ENCODE measurements at regions not wholly inside any gene's neighbourhood (a gene's known extent, or its start where the extent isn't known, plus 50 kb on each side); places are given as distances from the start of the nearest gene placed in this dataset.

DNA sequence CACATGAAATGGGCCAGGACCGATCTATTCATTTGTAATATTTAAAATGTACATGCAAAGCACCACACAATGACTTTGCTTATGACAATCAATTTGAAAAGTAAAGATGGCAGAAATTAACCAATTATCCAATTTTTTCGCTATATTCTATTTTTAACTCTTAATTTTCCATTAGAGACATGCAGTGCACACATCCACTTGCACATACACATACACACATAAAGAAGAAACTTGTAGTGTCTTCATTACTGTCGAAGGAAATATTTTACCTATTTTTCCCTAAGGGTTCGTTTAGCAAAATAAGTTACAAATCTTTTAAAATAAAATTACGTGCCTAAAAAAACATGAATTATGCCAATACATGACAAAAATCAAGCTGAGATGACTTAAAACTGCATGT, 194.3 kb upstream of the MDFIC2 start (continued):
- TF ChIP-seq, protein P1, sequence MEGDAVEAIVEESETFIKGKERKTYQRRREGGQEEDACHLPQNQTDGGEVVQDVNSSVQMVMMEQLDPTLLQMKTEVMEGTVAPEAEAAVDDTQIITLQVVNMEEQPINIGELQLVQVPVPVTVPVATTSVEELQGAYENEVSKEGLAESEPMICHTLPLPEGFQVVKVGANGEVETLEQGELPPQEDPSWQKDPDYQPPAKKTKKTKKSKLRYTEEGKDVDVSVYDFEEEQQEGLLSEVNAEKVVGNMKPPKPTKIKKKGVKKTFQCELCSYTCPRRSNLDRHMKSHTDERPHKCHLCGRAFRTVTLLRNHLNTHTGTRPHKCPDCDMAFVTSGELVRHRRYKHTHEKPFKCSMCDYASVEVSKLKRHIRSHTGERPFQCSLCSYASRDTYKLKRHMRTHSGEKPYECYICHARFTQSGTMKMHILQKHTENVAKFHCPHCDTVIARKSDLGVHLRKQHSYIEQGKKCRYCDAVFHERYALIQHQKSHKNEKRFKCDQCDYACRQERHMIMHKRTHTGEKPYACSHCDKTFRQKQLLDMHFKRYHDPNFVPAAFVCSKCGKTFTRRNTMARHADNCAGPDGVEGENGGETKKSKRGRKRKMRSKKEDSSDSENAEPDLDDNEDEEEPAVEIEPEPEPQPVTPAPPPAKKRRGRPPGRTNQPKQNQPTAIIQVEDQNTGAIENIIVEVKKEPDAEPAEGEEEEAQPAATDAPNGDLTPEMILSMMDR (IDR thresholded peaks at IDR 0.05): no peak
- TF ChIP-seq EZH2phosphoT487 (IDR thresholded peaks at IDR 0.05; ENCODE audit: borderline replicate concordance, low read depth) (no peak), TAF1 (IDR thresholded peaks at IDR 0.05; ENCODE audit: borderline replicate concordance, low read depth, low read length) (no peak), GABPA (IDR thresholded peaks at IDR 0.05; ENCODE audit: low read depth) (no peak)

DNA sequence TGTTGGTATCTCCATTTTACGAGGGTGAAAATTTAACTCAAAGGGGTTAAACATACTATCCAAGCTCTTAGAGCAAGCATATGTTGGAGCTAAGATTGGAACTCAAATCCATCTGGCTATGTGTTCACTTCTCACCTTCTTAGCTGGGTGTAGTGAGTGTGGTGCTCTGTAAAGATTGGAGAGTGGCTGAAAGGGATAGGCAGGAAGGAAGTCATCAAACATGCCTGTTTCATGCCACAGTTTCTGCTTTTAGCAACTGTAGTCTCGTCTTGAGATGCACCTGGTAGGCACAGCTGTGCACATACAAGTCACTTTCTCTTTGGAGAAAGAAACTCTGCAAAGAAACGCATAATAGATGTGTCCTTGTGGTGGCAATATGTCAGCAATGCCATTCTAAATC, 189.1 kb upstream of the MDFIC2 start:
- H3K4me2 ChIP-seq: no peak overlapping the region
- no peak overlapping the region for H3K4me3 ChIP-seq (ENCODE audit: low read depth in 2 of 2, low read length in 1 of 2)
- H3K9me3 ChIP-seq: no peaks in the 10 kb centered on the region
- TF ChIP-seq SMC3 (IDR thresholded peaks at IDR 0.05; ENCODE audit: low read depth, low read length): no peak
- no peak for TF ChIP-seq MXI1 (IDR thresholded peaks at IDR 0.05; ENCODE audit: low read depth, low read length)
- no peak for TF ChIP-seq NRF1 (IDR thresholded peaks at IDR 0.05; ENCODE audit: low read depth, low read length)
- 14% methylated on average over 3 of the region's 3 CpGs for WGBS (ENCODE audit: low lambda C conversion rate)
- no peak for DNase-seq
- ChIA-PET POLR2A (no interaction called here), CTCF (no interaction called here)
- H3K36me3 ChIP-seq (replicated peaks in 1 of 2; ENCODE audit: control insufficient read depth in 1 of 2, insufficient read depth in 2 of 2, low read length in 1 of 2): no peaks in the 10 kb centered on the region
- H2AFZ ChIP-seq (ENCODE audit: low read depth): no peak overlapping the region
- no peaks in the 10 kb centered on the region for H3K27me3 ChIP-seq (ENCODE audit: insufficient read depth)
- no peak overlapping the region for H3K27ac ChIP-seq (ENCODE audit: low read depth in 2 of 2, low read length in 1 of 2)
- H3F3A ChIP-seq (replicated peaks; ENCODE audit: insufficient read depth): no peaks in the 10 kb centered on the region
- H3K4me1 ChIP-seq (ENCODE audit: control insufficient read depth in 1 of 2, insufficient read depth in 2 of 2, low read depth in 1 of 2, low read length in 1 of 2): no peaks in the 10 kb centered on the region
- no peaks in the 10 kb centered on the region for H3K9me2 ChIP-seq
- H4K20me1 ChIP-seq (ENCODE audit: insufficient read depth): no peaks in the 10 kb centered on the region
- H3K9ac ChIP-seq: no peak overlapping the region
- H3K79me2 ChIP-seq (ENCODE audit: insufficient read depth): no peaks in the 10 kb centered on the region

DNA sequence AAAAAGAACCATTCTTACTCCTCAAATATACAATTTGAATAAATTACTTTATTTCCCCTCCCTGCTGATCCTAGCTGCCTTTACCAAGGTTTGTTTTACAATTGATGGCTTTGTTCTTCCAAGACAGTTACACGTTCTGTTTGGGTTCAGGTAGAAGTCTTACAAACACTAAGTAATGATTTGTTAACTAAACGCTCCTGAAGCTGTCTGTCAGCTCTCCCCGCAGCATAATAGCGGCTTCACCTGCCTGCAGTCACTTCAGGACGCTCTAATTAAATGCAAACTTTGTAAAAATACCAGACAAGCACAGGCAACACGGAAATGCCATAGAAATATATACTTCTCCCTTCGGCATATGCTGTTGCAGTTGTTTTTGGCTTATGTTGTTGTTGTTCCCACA, 176.4 kb upstream of the MDFIC2 start:
- Histone ChIP-seq H3K9me2 (no peaks in the 10 kb centered on the region), H3K4me1 (ENCODE audit: control insufficient read depth in 1 of 2, insufficient read depth in 2 of 2, low read depth in 1 of 2, low read length in 1 of 2) (no peaks in the 10 kb centered on the region), H3K9ac (no peak overlapping the region), H3K36me3 (replicated peaks in 1 of 2; ENCODE audit: control insufficient read depth in 1 of 2, insufficient read depth in 2 of 2, low read length in 1 of 2) (no peaks in the 10 kb centered on the region), H3F3A (replicated peaks; ENCODE audit: insufficient read depth) (no peaks in the 10 kb centered on the region), H3K79me2 (ENCODE audit: insufficient read depth) (no peaks in the 10 kb centered on the region), H3K9me3 (no peaks in the 10 kb centered on the region), H3K4me2 (no peak overlapping the region), H3K4me3 (ENCODE audit: low read depth in 2 of 2, low read length in 1 of 2) (no peak overlapping the region), H3K27me3 (ENCODE audit: insufficient read depth) (no peaks in the 10 kb centered on the region), H4K20me1 (ENCODE audit: insufficient read depth) (no peaks in the 10 kb centered on the region), H2AFZ (ENCODE audit: low read depth) (no peak overlapping the region), H3K27ac (ENCODE audit: low read depth in 2 of 2, low read length in 1 of 2) (no peak overlapping the region)
- WGBS (ENCODE audit: low lambda C conversion rate): 50% methylated on average over 7 of the region's 7 CpGs
- ChIA-PET CTCF (no interaction called here), POLR2A (no interaction called here)
- DNase-seq: no peak
- TF ChIP-seq CHD2 (IDR thresholded peaks at IDR 0.05; ENCODE audit: low read length, partially characterized antibody): no peak
- TF ChIP-seq SIN3A (IDR thresholded peaks at IDR 0.05; ENCODE audit: borderline replicate concordance, low read depth, low read length): no peak
- no peak for TF ChIP-seq RFX5 (IDR thresholded peaks at IDR 0.05; ENCODE audit: low read length)
- TF ChIP-seq RCOR1 (IDR thresholded peaks at IDR 0.05; ENCODE audit: low read length): no peak
- no peak for TF ChIP-seq MXI1 (IDR thresholded peaks at IDR 0.05; ENCODE audit: low read depth, low read length)
- TF ChIP-seq JUND (IDR thresholded peaks at IDR 0.05): no peak
- no peak for TF ChIP-seq GABPA (IDR thresholded peaks at IDR 0.05; ENCODE audit: low read depth)
- no peak for TF ChIP-seq FOSL2 (IDR thresholded peaks at IDR 0.05; ENCODE audit: borderline replicate concordance, low read depth)
- TF ChIP-seq, protein P2, sequence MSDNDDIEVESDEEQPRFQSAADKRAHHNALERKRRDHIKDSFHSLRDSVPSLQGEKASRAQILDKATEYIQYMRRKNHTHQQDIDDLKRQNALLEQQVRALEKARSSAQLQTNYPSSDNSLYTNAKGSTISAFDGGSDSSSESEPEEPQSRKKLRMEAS (IDR thresholded peaks at IDR 0.05; ENCODE audit: low read depth): no peak
- TF ChIP-seq, protein P1 (IDR thresholded peaks at IDR 0.05): no peak
- TF ChIP-seq YY1 (IDR thresholded peaks at IDR 0.05; ENCODE audit: low read depth): no peak
- TF ChIP-seq RXRA (IDR thresholded peaks at IDR 0.05; ENCODE audit: borderline replicate concordance, low read depth): no peak
- no peak for TF ChIP-seq EZH2phosphoT487 (IDR thresholded peaks at IDR 0.05; ENCODE audit: borderline replicate concordance, low read depth)
- TF ChIP-seq, protein P3, sequence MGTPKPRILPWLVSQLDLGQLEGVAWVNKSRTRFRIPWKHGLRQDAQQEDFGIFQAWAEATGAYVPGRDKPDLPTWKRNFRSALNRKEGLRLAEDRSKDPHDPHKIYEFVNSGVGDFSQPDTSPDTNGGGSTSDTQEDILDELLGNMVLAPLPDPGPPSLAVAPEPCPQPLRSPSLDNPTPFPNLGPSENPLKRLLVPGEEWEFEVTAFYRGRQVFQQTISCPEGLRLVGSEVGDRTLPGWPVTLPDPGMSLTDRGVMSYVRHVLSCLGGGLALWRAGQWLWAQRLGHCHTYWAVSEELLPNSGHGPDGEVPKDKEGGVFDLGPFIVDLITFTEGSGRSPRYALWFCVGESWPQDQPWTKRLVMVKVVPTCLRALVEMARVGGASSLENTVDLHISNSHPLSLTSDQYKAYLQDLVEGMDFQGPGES (IDR thresholded peaks at IDR 0.05; ENCODE audit: low read depth, low read length): no peak
